GM23338 (cell line): ENCODE measurements at regions not wholly inside any gene's neighbourhood (a gene's known extent, or its start where the extent isn't known, plus 50 kb on each side); places are given as distances from the start of the nearest gene placed in this dataset.

Experiments
- ATAC-seq: fragments of 200-7000 bp; cut with Tn5 transposase; 3 replicates; pipeline ENCODE4 v1.9.1; 2020
- DNase-seq: peaks from one replicate; pipeline ENCODE4 v3.0.0-alpha.2; 2015; ENCODE audit warnings: low spot score
- H2AFZ ChIP-seq: fragments of 200-600 bp; sonication (generic); 2 replicates; pipeline ENCODE4 v1.8.0; 2016; ENCODE audit warnings: antibody characterized with exemption, mild to moderate bottlenecking, moderate library complexity
- H3F3A ChIP-seq: fragments of 200-600 bp; sonication (generic); replicated peaks from 2 replicates; pipeline ENCODE4 v1.8.0; 2017; ENCODE audit warnings: antibody characterized with exemption, mixed run types, low read depth
- H3K27ac ChIP-seq: fragments of 200-600 bp; sonication (generic); 2 replicates; pipeline ENCODE4 v1.6.1; 2016; ENCODE audit warnings: low read depth
- H3K27me3 ChIP-seq: fragments of 200-600 bp; sonication (generic); 2 replicates; pipeline ENCODE4 v1.8.0; 2016; ENCODE audit warnings: mild to moderate bottlenecking, mixed run types, moderate library complexity; ENCODE audit not compliant: insufficient read depth
- H3K36me3 ChIP-seq: fragments of 200-600 bp; sonication (generic); 2 replicates; pipeline ENCODE4 v1.8.0; 2016; ENCODE audit warnings: mild to moderate bottlenecking; ENCODE audit not compliant: insufficient read depth
- H3K4me1 ChIP-seq: fragments of 200-600 bp; sonication (generic); 2 replicates; pipeline ENCODE4 v1.8.0; 2016; ENCODE audit warnings: mild to moderate bottlenecking, moderate library complexity; ENCODE audit not compliant: insufficient read depth
- H3K4me2 ChIP-seq: fragments of 200-600 bp; sonication (generic); 2 replicates; pipeline ENCODE4 v1.7.1; 2017; ENCODE audit warnings: mixed run types
- H3K4me3 ChIP-seq: fragments of 200-600 bp; sonication (generic); 2 replicates; pipeline ENCODE4 v1.6.1; 2016; ENCODE audit warnings: mixed run types
- H3K79me2 ChIP-seq: fragments of 200-600 bp; sonication (generic); replicated peaks from 2 replicates; pipeline ENCODE4 v1.8.0; 2017; ENCODE audit warnings: mild to moderate bottlenecking; ENCODE audit not compliant: insufficient read depth
- H3K9me2 ChIP-seq: fragments of 200-600 bp; sonication (generic); 2 replicates; pipeline ENCODE4 v1.8.0; 2017; ENCODE audit not compliant: insufficient read depth
- H4K20me1 ChIP-seq: fragments of 200-600 bp; sonication (generic); replicated peaks from 2 replicates; pipeline ENCODE4 v1.8.0; 2017; ENCODE audit warnings: mild to moderate bottlenecking; ENCODE audit not compliant: insufficient read depth
- H3K27ac Mint-ChIP-seq: 2 replicates; pipeline ENCODE4 v1.8.0; 2020; ENCODE audit warnings: inconsistent platforms, mild to moderate bottlenecking, moderate library complexity, mixed read lengths
- H3K27me3 Mint-ChIP-seq: 3 replicates; pipeline ENCODE4 v1.8.0; 2022; ENCODE audit warnings: low read depth, mild to moderate bottlenecking, moderate library complexity, mixed read lengths, inconsistent platforms; ENCODE audit not compliant: insufficient read depth, poor library complexity
- H3K36me3 Mint-ChIP-seq: 3 replicates; pipeline ENCODE4 v1.8.0; 2021; ENCODE audit warnings: low read depth, mild to moderate bottlenecking, inconsistent platforms, moderate library complexity, mixed read lengths
- H3K4me1 Mint-ChIP-seq: 3 replicates; pipeline ENCODE4 v1.8.0; 2020; ENCODE audit warnings: mild to moderate bottlenecking, inconsistent platforms, mixed read lengths
- H3K4me3 Mint-ChIP-seq: 3 replicates; pipeline ENCODE4 v1.8.0; 2021; ENCODE audit warnings: moderate library complexity, mild to moderate bottlenecking, inconsistent platforms, mixed read lengths
- H3K9me3 Mint-ChIP-seq: 3 replicates; pipeline ENCODE4 v1.8.0; 2020; ENCODE audit warnings: moderate library complexity, mild to moderate bottlenecking, inconsistent platforms, mixed read lengths
- CREB1 ChIP-seq: fragments of 250-450 bp; sonication (Bioruptor Pico); IDR thresholded peaks from 2 replicates; pipeline ENCODE4 v1.5.0; 2020; ENCODE audit warnings: low read depth, mild to moderate bottlenecking, moderate library complexity
- ETS1 ChIP-seq: IDR thresholded peaks from 2 replicates; pipeline ENCODE4 v1.6.1; 2016; ENCODE audit warnings: antibody characterized with exemption
- EZH2 ChIP-seq: fragments of 200-600 bp; sonication (generic); IDR thresholded peaks from one replicate; pipeline ENCODE4 v1.8.0; 2017; ENCODE audit warnings: antibody characterized with exemption, mild to moderate bottlenecking, low read depth; ENCODE audit not compliant: unreplicated experiment
- EZH2phosphoT487 ChIP-seq: fragments of 200-600 bp; sonication (generic); IDR thresholded peaks from one replicate; pipeline ENCODE4 v1.8.1; 2018; ENCODE audit warnings: antibody characterized with exemption; ENCODE audit not compliant: unreplicated experiment
- JUNB ChIP-seq: IDR thresholded peaks from one replicate; pipeline ENCODE4 v1.6.1; 2016; ENCODE audit warnings: antibody characterized with exemption; ENCODE audit not compliant: unreplicated experiment
- NANOG ChIP-seq: IDR thresholded peaks from 2 replicates; pipeline ENCODE4 v1.6.1; 2016; ENCODE audit warnings: antibody characterized with exemption, borderline replicate concordance
- POLR2AphosphoS5 ChIP-seq: IDR thresholded peaks from 2 replicates; pipeline ENCODE4 v1.6.1; 2016; ENCODE audit warnings: antibody characterized with exemption, low read depth
- REST ChIP-seq: IDR thresholded peaks from one replicate; pipeline ENCODE4 v1.6.1; 2018; ENCODE audit warnings: antibody characterized with exemption; ENCODE audit not compliant: unreplicated experiment
- STAT1 ChIP-seq: IDR thresholded peaks from one replicate; pipeline ENCODE4 v1.6.1; 2016; ENCODE audit warnings: antibody characterized with exemption; ENCODE audit not compliant: unreplicated experiment
- ZNF114 ChIP-seq: fragments of 250-450 bp; sonication (Bioruptor Pico); IDR thresholded peaks from 2 replicates; pipeline ENCODE4 v1.5.0; 2020; ENCODE audit warnings: mild to moderate bottlenecking, moderate library complexity
- ZNF331 ChIP-seq: fragments of 250-450 bp; sonication (Bioruptor Pico); IDR thresholded peaks from 2 replicates; pipeline ENCODE4 v1.5.0; 2020; ENCODE audit warnings: low read depth, mild to moderate bottlenecking, moderate library complexity
- ZNF462 ChIP-seq: fragments of 250-450 bp; sonication (Bioruptor Pico); IDR thresholded peaks from 2 replicates; pipeline ENCODE4 v1.5.0; 2020; ENCODE audit warnings: mild to moderate bottlenecking, moderate library complexity
- TF ChIP-seq, protein P1 (sequence below), 2 experiments: fragments of 200-600 bp in 1 of 2; sonication (generic) in 1 of 2; conservative IDR thresholded peaks; 2 replicates each; pipeline versions ENCODE4 v1.5.1 to v1.6.1; 2016 to 2017; ENCODE audit warnings: antibody characterized with exemption in 2 of 2, low read depth in 2 of 2, mild to moderate bottlenecking in 2 of 2, moderate library complexity in 1 of 2

- H3K79me2 ChIP-seq: no peaks in the 10 kb centered on the region
- H2AFZ ChIP-seq: no peak overlapping the region
- H3K4me1 ChIP-seq: peaks cover 27% of the 10 kb centered on the region
- no peak overlapping the region for H3K27ac ChIP-seq
- H3K36me3 ChIP-seq: no peaks in the 10 kb centered on the region
- TF ChIP-seq, protein P1, sequence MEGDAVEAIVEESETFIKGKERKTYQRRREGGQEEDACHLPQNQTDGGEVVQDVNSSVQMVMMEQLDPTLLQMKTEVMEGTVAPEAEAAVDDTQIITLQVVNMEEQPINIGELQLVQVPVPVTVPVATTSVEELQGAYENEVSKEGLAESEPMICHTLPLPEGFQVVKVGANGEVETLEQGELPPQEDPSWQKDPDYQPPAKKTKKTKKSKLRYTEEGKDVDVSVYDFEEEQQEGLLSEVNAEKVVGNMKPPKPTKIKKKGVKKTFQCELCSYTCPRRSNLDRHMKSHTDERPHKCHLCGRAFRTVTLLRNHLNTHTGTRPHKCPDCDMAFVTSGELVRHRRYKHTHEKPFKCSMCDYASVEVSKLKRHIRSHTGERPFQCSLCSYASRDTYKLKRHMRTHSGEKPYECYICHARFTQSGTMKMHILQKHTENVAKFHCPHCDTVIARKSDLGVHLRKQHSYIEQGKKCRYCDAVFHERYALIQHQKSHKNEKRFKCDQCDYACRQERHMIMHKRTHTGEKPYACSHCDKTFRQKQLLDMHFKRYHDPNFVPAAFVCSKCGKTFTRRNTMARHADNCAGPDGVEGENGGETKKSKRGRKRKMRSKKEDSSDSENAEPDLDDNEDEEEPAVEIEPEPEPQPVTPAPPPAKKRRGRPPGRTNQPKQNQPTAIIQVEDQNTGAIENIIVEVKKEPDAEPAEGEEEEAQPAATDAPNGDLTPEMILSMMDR (conservative IDR thresholded peaks at IDR 0.05; ENCODE audit: low read depth in 2 of 2): no peak
- no peak for TF ChIP-seq POLR2AphosphoS5
- no peak for TF ChIP-seq EZH2phosphoT487
- no peak for TF ChIP-seq ETS1
- no peak for TF ChIP-seq JUNB
- TF ChIP-seq STAT1: no peak
- no peak for TF ChIP-seq NANOG
- no peak for TF ChIP-seq CREB1 (CRISPR knock-in tag)
- no peak for TF ChIP-seq EZH2
- no peak for TF ChIP-seq ZNF331 (CRISPR knock-in tag)
- TF ChIP-seq ZNF462 (CRISPR knock-in tag): no peak
- TF ChIP-seq REST: no peak
- no peak for TF ChIP-seq ZNF114 (CRISPR knock-in tag)
- H4K20me1 ChIP-seq: no peaks in the 10 kb centered on the region
- Mint-ChIP-seq H3K4me1 (peaks cover 48% of the 10 kb centered on the region), H3K27ac (no peak overlapping the region), H3K4me3 (no peak overlapping the region), H3K36me3 (no peaks in the 10 kb centered on the region), H3K27me3 (peaks cover 8% of the 10 kb centered on the region), H3K9me3 (no peaks in the 10 kb centered on the region)
- H3F3A ChIP-seq: peaks cover 4% of the 10 kb centered on the region; the same call in 1 of the 2 replicates
- H3K9me2 ChIP-seq: no peaks in the 10 kb centered on the region
- no peak overlapping the region for H3K4me3 ChIP-seq
- ATAC-seq (no peak), DNase-seq (no peak)
- H3K4me2 ChIP-seq: no peak overlapping the region
- no peaks in the 10 kb centered on the region for H3K27me3 ChIP-seq
These were observed 231.5 kb downstream of the MIAT start for GRCh38 chr22:26888887-26889286.
